ENCODE measurements at regions not wholly inside any gene's neighbourhood (a gene's known extent, or its start where the extent isn't known, plus 50 kb on each side); places are given as distances from the start of the nearest gene placed in this dataset.

DNA sequence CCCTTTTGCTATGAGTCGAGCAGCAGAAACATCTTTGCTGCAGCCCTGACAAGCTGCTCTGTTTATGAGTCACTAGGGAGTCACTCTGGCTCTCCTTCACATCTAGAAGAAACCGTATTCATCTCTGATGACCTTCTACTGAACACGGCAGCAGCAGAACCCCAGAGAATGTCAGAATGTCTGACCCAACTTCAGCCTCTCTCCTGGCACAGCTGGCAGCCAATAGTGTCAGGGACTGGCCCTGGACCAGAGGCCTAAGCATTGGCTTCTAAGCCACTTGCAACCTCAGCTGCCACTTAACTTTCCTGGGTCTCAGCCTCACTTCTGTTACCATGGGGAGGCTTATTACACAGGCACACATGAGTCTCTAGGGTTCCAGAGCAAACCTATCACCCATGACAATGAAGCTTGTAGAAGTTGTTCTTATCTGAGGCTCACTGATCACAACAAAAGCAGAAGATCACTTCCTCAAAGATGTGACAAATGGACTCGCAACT is 184.1 kb upstream of the TLE3 start:
- intact Hi-C loops (cut with DNase I): no loop called here
- Histone ChIP-seq H3K9ac (ENCODE audit: low read length in 3 of 3) (no peak overlapping the region), H3K4me1 (ENCODE audit: control insufficient read depth in 2 of 3, insufficient read depth in 2 of 3, low read depth in 1 of 3, low read length in 3 of 3) (peaks cover 2 to 8% (median 4%) of the 10 kb centered on the region in 3 donors), H3K27ac (ENCODE audit: low read depth in 2 of 2, low read length in 2 of 2) (no peak overlapping the region), H3K9me3 (ENCODE audit: control insufficient read depth in 2 of 3, insufficient read depth in 1 of 3, low read length in 3 of 3) (no peaks in the 10 kb centered on the region), H3K4me3 (ENCODE audit: low read length in 3 of 3) (no peak overlapping the region), H3K36me3 (ENCODE audit: control insufficient read depth in 2 of 3, insufficient read depth in 3 of 3, low read length in 3 of 3) (no peaks in the 10 kb centered on the region), H3K27me3 (ENCODE audit: control insufficient read depth, insufficient read depth, low read length) (no peaks in the 10 kb centered on the region)
- TF ChIP-seq, protein P1, sequence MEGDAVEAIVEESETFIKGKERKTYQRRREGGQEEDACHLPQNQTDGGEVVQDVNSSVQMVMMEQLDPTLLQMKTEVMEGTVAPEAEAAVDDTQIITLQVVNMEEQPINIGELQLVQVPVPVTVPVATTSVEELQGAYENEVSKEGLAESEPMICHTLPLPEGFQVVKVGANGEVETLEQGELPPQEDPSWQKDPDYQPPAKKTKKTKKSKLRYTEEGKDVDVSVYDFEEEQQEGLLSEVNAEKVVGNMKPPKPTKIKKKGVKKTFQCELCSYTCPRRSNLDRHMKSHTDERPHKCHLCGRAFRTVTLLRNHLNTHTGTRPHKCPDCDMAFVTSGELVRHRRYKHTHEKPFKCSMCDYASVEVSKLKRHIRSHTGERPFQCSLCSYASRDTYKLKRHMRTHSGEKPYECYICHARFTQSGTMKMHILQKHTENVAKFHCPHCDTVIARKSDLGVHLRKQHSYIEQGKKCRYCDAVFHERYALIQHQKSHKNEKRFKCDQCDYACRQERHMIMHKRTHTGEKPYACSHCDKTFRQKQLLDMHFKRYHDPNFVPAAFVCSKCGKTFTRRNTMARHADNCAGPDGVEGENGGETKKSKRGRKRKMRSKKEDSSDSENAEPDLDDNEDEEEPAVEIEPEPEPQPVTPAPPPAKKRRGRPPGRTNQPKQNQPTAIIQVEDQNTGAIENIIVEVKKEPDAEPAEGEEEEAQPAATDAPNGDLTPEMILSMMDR (IDR thresholded peaks at IDR 0.05; ENCODE audit: borderline replicate concordance, extremely low read depth, insufficient read depth): no peak
- no peak for DNase-seq
- FAIRE-seq: no peak

DNA sequence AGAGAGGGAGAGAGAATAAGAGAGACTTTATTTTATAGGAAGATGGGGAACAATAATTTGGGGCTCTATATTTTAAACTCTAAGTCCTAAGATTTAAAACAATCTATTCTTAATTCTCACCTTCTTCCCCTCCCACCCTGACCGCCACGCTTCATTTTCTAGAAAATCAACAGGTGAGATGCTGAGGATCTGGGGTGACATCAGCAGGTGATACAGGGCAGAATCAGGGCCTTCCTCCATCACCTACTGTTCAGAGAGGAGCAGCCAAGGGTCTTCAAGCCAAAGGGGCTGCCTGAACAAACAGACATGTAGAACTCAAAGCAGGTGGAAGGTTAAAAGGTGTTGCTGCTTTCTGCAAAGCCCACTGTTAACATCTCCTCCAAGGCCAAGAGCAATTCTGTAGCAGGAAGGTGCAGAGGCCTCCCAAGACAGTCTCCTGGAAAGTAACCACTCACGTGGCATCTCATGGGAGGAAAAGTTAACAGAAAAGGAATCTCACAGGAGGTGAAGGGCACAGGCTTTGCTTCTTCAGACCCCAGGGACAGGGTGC is 183.6 kb upstream of the TLE3 start:
- Histone ChIP-seq H3K27me3 (ENCODE audit: control insufficient read depth, insufficient read depth, low read length) (no peaks in the 10 kb centered on the region), H3K4me3 (ENCODE audit: low read length in 3 of 3) (no peak overlapping the region), H3K4me1 (ENCODE audit: control insufficient read depth in 2 of 3, insufficient read depth in 2 of 3, low read depth in 1 of 3, low read length in 3 of 3) (peaks cover 0 to 8% (median 2%) of the 10 kb centered on the region in 3 donors), H3K27ac (ENCODE audit: low read depth in 2 of 2, low read length in 2 of 2) (no peak overlapping the region), H3K9ac (ENCODE audit: low read length in 3 of 3) (no peak overlapping the region), H3K9me3 (ENCODE audit: control insufficient read depth in 2 of 3, insufficient read depth in 1 of 3, low read length in 3 of 3) (no peaks in the 10 kb centered on the region), H3K36me3 (ENCODE audit: control insufficient read depth in 2 of 3, insufficient read depth in 3 of 3, low read length in 3 of 3) (no peaks in the 10 kb centered on the region)
- intact Hi-C loops (cut with DNase I): no loop called here
- FAIRE-seq (no peak), DNase-seq (no peak)
- TF ChIP-seq, protein P1 (IDR thresholded peaks at IDR 0.05; ENCODE audit: borderline replicate concordance, extremely low read depth, insufficient read depth): no peak

DNA sequence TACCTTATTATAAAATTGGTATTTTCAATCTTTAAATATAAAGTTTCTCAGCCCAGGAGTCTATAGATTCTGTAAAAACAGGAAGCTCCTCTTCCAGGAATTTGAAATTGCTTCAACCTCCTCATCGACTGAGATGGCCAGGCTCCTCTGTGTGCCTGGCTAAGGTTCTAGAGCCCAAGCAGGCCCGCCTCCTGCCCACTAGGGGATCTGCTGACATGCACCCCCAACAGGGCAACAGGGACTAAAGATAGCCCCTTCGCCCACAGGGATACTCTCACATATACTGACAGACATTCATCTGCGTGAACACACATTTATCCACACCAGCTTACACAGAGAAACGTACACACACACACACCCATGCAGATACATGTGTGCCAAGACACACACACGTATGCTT is 183.1 kb upstream of the TLE3 start:
- H3K36me3 ChIP-seq (ENCODE audit: control insufficient read depth in 2 of 3, insufficient read depth in 3 of 3, low read length in 3 of 3): no peaks in the 10 kb centered on the region
- H3K27me3 ChIP-seq (ENCODE audit: control insufficient read depth, insufficient read depth, low read length): no peaks in the 10 kb centered on the region
- H3K9ac ChIP-seq (ENCODE audit: low read length in 3 of 3): no peak overlapping the region
- TF ChIP-seq, protein P1 (IDR thresholded peaks at IDR 0.05; ENCODE audit: borderline replicate concordance, extremely low read depth, insufficient read depth): no peak
- H3K4me3 ChIP-seq (ENCODE audit: low read length in 3 of 3): no peak overlapping the region
- intact Hi-C loops (cut with DNase I): no loop called here
- H3K27ac ChIP-seq (ENCODE audit: low read depth in 2 of 2, low read length in 2 of 2): no peak overlapping the region
- FAIRE-seq: no peak
- DNase-seq: no peak
- peaks cover 0 to 8% (median 2%) of the 10 kb centered on the region in 3 donors for H3K4me1 ChIP-seq (ENCODE audit: control insufficient read depth in 2 of 3, insufficient read depth in 2 of 3, low read depth in 1 of 3, low read length in 3 of 3)
- no peaks in the 10 kb centered on the region for H3K9me3 ChIP-seq (ENCODE audit: control insufficient read depth in 2 of 3, insufficient read depth in 1 of 3, low read length in 3 of 3)

DNA sequence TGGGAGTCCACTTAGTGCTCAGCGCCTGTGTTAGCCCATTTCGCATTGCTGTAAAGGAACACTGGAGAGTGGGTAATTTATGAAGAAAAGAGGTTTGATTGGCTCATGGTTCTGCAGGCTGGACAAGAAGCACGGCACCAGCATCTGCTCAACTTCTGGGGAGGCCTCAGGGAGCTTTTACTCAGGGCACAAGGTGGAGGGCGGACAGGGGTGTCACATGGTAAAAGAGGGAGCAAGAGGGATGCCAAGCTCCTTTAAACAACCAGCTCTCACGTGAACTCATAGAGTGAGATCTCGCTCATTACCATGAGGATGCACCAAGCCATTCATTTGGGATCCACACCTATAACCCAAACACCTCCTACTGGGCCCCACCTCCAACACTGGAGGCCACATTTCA is 181.4 kb upstream of the TLE3 start:
- Histone ChIP-seq H3K36me3 (ENCODE audit: control insufficient read depth in 2 of 3, insufficient read depth in 3 of 3, low read length in 3 of 3) (no peaks in the 10 kb centered on the region), H3K4me1 (ENCODE audit: control insufficient read depth in 2 of 3, insufficient read depth in 2 of 3, low read depth in 1 of 3, low read length in 3 of 3) (no peaks in the 10 kb centered on the region), H3K9ac (ENCODE audit: low read length in 3 of 3) (no peak overlapping the region), H3K9me3 (ENCODE audit: control insufficient read depth in 2 of 3, insufficient read depth in 1 of 3, low read length in 3 of 3) (no peaks in the 10 kb centered on the region), H3K4me3 (ENCODE audit: low read length in 3 of 3) (no peak overlapping the region), H3K27me3 (ENCODE audit: control insufficient read depth, insufficient read depth, low read length) (no peaks in the 10 kb centered on the region), H3K27ac (ENCODE audit: low read depth in 2 of 2, low read length in 2 of 2) (no peak overlapping the region)
- FAIRE-seq (no peak), DNase-seq (no peak)
- intact Hi-C loops (cut with DNase I): no loop called here
- TF ChIP-seq, protein P1 (IDR thresholded peaks at IDR 0.05; ENCODE audit: borderline replicate concordance, extremely low read depth, insufficient read depth): no peak
